ENCODE measurements at regions not wholly inside any gene's neighbourhood (a gene's known extent, or its start where the extent isn't known, plus 50 kb on each side); places are given as distances from the start of the nearest gene placed in this dataset.

DNA sequence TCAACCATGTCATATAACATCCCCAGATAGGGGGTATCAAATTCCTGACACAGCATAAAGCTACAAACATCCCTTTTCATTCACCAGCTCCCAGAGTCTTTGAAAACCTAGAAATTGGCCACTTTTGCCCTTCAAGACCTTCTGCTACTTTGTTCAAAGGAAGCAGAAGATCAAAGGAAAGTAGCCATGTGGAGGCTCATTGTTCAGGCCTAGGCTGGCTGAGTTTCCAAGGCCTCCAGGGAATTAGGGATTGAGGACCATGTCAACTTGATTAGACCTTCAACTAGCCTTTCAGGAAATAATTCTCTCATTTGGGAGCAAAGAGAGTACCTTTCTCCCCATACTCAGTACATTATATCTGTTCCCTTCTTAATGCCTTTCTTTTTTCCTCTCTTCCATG, 66.8 kb upstream of the ATXN3L start:
- Histone ChIP-seq H2AFZ (ENCODE audit: low read length) (no peak overlapping the region), H3K79me1 (ENCODE audit: insufficient read depth, low read depth, low read length, poor library complexity, severe bottlenecking) (no peaks in the 10 kb centered on the region), H3K4me1 (ENCODE audit: insufficient read depth, low read length) (no peaks in the 10 kb centered on the region; the same call in 1 of the 2 replicates), H3K56ac (ENCODE audit: insufficient read length, low read depth, low read length) (no peak overlapping the region), H3K27ac (ENCODE audit: insufficient read length, low read depth, low read length) (no peak overlapping the region), H2BK12ac (ENCODE audit: insufficient read length, low read depth, low read length) (no peak overlapping the region), H4K20me1 (ENCODE audit: control insufficient read depth, insufficient read depth, insufficient read length) (no peaks in the 10 kb centered on the region), H3K9me3 (ENCODE audit: control insufficient read depth, low read depth, low read length) (no peaks in the 10 kb centered on the region), H3K14ac (ENCODE audit: insufficient read depth, low read length) (no peak overlapping the region), H4K5ac (ENCODE audit: insufficient read length, low read depth, low read length) (no peak overlapping the region), H2AK5ac (ENCODE audit: insufficient read length, low read length) (no peak overlapping the region), H2BK5ac (ENCODE audit: insufficient read length, low read length) (no peak overlapping the region), H4K91ac (ENCODE audit: insufficient read length, low read depth, low read length) (no peak overlapping the region), H3K27me3 (ENCODE audit: insufficient read depth, low read length) (no peaks in the 10 kb centered on the region), H2BK120ac (ENCODE audit: low read depth, low read length, poor library complexity, severe bottlenecking) (no peak overlapping the region), H3K4me2 (ENCODE audit: insufficient read depth, insufficient read length, low read length) (no peak overlapping the region), H3K18ac (ENCODE audit: insufficient read length, low read depth, low read length) (no peak overlapping the region), H3T11ph (ENCODE audit: low read length) (no peak overlapping the region), H3K23ac (ENCODE audit: insufficient read length, low read depth, low read length) (no peak overlapping the region), H3K23me2 (ENCODE audit: insufficient read length, low read depth, low read length, poor library complexity, severe bottlenecking) (no peaks in the 10 kb centered on the region), H2BK20ac (ENCODE audit: low read depth, low read length, poor library complexity, severe bottlenecking) (no peak overlapping the region), H3K4ac (ENCODE audit: low read depth, low read length) (no peak overlapping the region), H3K79me2 (ENCODE audit: insufficient read depth, low read length) (no peaks in the 10 kb centered on the region), H3K9ac (ENCODE audit: extremely low read depth, insufficient read length, low read length) (no peak overlapping the region), H2BK15ac (ENCODE audit: low read depth, low read length) (no peak overlapping the region), H4K8ac (replicated peaks; ENCODE audit: insufficient read length, low read depth, low read length) (no peak overlapping the region)
- Mint-ChIP-seq H3K9me3 (peaks cover 61 to 62% of the 10 kb centered on the region in 2 experiments), H3K27me3 (ENCODE audit: low read depth) (no peaks in the 10 kb centered on the region), H3K36me3 (ENCODE audit: insufficient read depth in 1 of 3, low read depth in 3 of 3) (peaks cover 3 to 14% (median 13%) of the 10 kb centered on the region in 3 experiments; a peak in 6 of 7 replicates), H3K27ac (no peak overlapping the region), H3K4me1 (peaks cover 26 to 32% of the 10 kb centered on the region in 2 experiments), H3K4me3 (no peak overlapping the region)
- TF ChIP-seq, protein P1, sequence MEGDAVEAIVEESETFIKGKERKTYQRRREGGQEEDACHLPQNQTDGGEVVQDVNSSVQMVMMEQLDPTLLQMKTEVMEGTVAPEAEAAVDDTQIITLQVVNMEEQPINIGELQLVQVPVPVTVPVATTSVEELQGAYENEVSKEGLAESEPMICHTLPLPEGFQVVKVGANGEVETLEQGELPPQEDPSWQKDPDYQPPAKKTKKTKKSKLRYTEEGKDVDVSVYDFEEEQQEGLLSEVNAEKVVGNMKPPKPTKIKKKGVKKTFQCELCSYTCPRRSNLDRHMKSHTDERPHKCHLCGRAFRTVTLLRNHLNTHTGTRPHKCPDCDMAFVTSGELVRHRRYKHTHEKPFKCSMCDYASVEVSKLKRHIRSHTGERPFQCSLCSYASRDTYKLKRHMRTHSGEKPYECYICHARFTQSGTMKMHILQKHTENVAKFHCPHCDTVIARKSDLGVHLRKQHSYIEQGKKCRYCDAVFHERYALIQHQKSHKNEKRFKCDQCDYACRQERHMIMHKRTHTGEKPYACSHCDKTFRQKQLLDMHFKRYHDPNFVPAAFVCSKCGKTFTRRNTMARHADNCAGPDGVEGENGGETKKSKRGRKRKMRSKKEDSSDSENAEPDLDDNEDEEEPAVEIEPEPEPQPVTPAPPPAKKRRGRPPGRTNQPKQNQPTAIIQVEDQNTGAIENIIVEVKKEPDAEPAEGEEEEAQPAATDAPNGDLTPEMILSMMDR (conservative IDR thresholded peaks at IDR 0.05), result no peak
- no peak for DNase-seq

All from H9 (cell line).